Endodermal cell (in vitro differentiated cells): ENCODE measurements at regions not wholly inside any gene's neighbourhood (a gene's known extent, or its start where the extent isn't known, plus 50 kb on each side); places are given as distances from the start of the nearest gene placed in this dataset.
A peak's percentile ranks its signal among the peaks of the same experiment; 100 is the strongest.

Experiments
- DNase-seq: peaks from one replicate; pipeline ENCODE4 v3.0.0-alpha.2; 2017
- H3K27ac ChIP-seq: 2 replicates; pipeline ENCODE4 v1.5.1; 2013; ENCODE audit warnings: mild to moderate bottlenecking, low read depth, low read length, moderate library complexity
- H3K27me3 ChIP-seq: 2 replicates; pipeline ENCODE4 v1.6.1; 2013; ENCODE audit warnings: mild to moderate bottlenecking, low read length, moderate library complexity; ENCODE audit not compliant: insufficient read depth, control insufficient read depth, poor library complexity, severe bottlenecking
- H3K36me3 ChIP-seq: 2 replicates; pipeline ENCODE4 v1.7.0; 2013; ENCODE audit warnings: mild to moderate bottlenecking, low read length, moderate library complexity; ENCODE audit not compliant: control insufficient read depth, insufficient read depth
- H3K4me1 ChIP-seq: one replicate; pipeline ENCODE4 v1.7.0; 2013; ENCODE audit warnings: low read length; ENCODE audit not compliant: control insufficient read depth, insufficient read depth
- H3K4me3 ChIP-seq: 2 replicates; pipeline ENCODE4 v1.5.1; 2013; ENCODE audit warnings: mild to moderate bottlenecking, low read length, moderate library complexity
- H3K9ac ChIP-seq: 2 replicates; pipeline ENCODE4 v1.6.1; 2013; ENCODE audit warnings: mild to moderate bottlenecking, low read length, moderate library complexity; ENCODE audit not compliant: poor library complexity, severe bottlenecking; ENCODE audit errors: extremely low read depth
- H3K9me3 ChIP-seq: 2 replicates; pipeline ENCODE4 v1.6.1; 2013; ENCODE audit warnings: mild to moderate bottlenecking, low read length, moderate library complexity; ENCODE audit not compliant: control insufficient read depth
- H3K27ac Mint-ChIP-seq: 2 replicates; pipeline ENCODE4 v1.8.0; 2020; ENCODE audit warnings: mixed read lengths
- H3K27me3 Mint-ChIP-seq: 2 replicates; pipeline ENCODE4 v1.8.0; 2021; ENCODE audit warnings: mild to moderate bottlenecking, mixed read lengths; ENCODE audit not compliant: insufficient read depth
- H3K36me3 Mint-ChIP-seq: 2 replicates; pipeline ENCODE4 v1.8.0; 2020; ENCODE audit warnings: low read depth, mixed read lengths
- H3K4me1 Mint-ChIP-seq: 2 replicates; pipeline ENCODE4 v1.8.0; 2020; ENCODE audit warnings: mixed read lengths
- H3K4me3 Mint-ChIP-seq: 2 replicates; pipeline ENCODE4 v1.8.0; 2020; ENCODE audit warnings: mild to moderate bottlenecking, moderate library complexity, mixed read lengths
- H3K9me3 Mint-ChIP-seq: 2 replicates; pipeline ENCODE4 v1.8.0; 2020; ENCODE audit warnings: mild to moderate bottlenecking, mixed read lengths
- CTCF ChIP-seq: fragments of 200-600 bp; sonication (generic); conservative IDR thresholded peaks from 2 replicates; pipeline ENCODE4 v1.5.0; 2021; ENCODE audit warnings: antibody characterized with exemption, mild to moderate bottlenecking
- WGBS, 2 experiments: methylation state at CpG; one replicate each; pipeline versions ENCODE4 v1.1.5 to v1.1.7; 2013; ENCODE audit warnings: missing lambda C conversion rate in 2 of 2, mixed read lengths in 1 of 2; ENCODE audit not compliant: insufficient coverage in 1 of 2, insufficient read length in 1 of 2; 5-methylcytosine and 5-hydroxymethylcytosine counted together

- H3K9me3 ChIP-seq: peaks cover 7% of the 10 kb centered on the region
- no peak overlapping the region for H3K4me3 Mint-ChIP-seq
- 97 to 100% methylated on average over 3 to 6 of the region's 6 CpGs for WGBS, 2 experiments
These were observed 100.4 kb upstream of the IRF2BP2 start for GRCh38 chr1:234710381-234710780.

GRCh38 chr1:234709473-234710228, 99.7 kb upstream of the IRF2BP2 start:
- Mint-ChIP-seq H3K9me3 (no peaks in the 10 kb centered on the region), H3K36me3 (no peaks in the 10 kb centered on the region), H3K4me3 (no peak overlapping the region), H3K4me1 (peaks cover 4% of the 10 kb centered on the region), H3K27ac (no peak overlapping the region), H3K27me3 (peaks cover 2% of the 10 kb centered on the region)
- no peak overlapping the region for H3K4me3 ChIP-seq
- no peaks in the 10 kb centered on the region for H3K27me3 ChIP-seq
- peaks cover 7% of the 10 kb centered on the region for H3K9me3 ChIP-seq
- no peak for TF ChIP-seq CTCF
- H3K9ac ChIP-seq: no peak overlapping the region
- H3K27ac ChIP-seq: no peak overlapping the region
- H3K36me3 ChIP-seq: no peaks in the 10 kb centered on the region
- WGBS, 2 experiments: 88 to 95% methylated on average over 3 to 14 of the region's 14 CpGs
- peaks cover 6% of the 10 kb centered on the region for H3K4me1 ChIP-seq
- DNase-seq: no peak

More at GRCh38 chr1:234710381-234710780, 100.4 kb upstream of the IRF2BP2 start:
- Mint-ChIP-seq H3K27ac (no peak overlapping the region), H3K9me3 (no peaks in the 10 kb centered on the region), H3K4me1 (peaks cover 4% of the 10 kb centered on the region), H3K27me3 (no peaks in the 10 kb centered on the region), H3K36me3 (no peaks in the 10 kb centered on the region)
- Histone ChIP-seq H3K27ac (no peak overlapping the region), H3K4me3 (no peak overlapping the region), H3K27me3 (no peaks in the 10 kb centered on the region), H3K9ac (no peak overlapping the region), H3K36me3 (no peaks in the 10 kb centered on the region), H3K4me1 (peaks cover 6% of the 10 kb centered on the region)
- DNase-seq: no peak
- no peak for TF ChIP-seq CTCF

- H3K27ac Mint-ChIP-seq: no peak overlapping the region
- no peak for DNase-seq
- H3K27me3 ChIP-seq: no peaks in the 10 kb centered on the region
These were observed 98.9 kb upstream of the IRF2BP2 start for GRCh38 chr1:234708700-234709395.

More at GRCh38 chr1:234708700-234709395, 98.9 kb upstream of the IRF2BP2 start:
- H3K27ac ChIP-seq: no peak overlapping the region
- H3K4me3 Mint-ChIP-seq: no peak overlapping the region
- 90 to 91% methylated on average over 8 to 9 of the region's 9 CpGs for WGBS, 2 experiments
- H3K4me1 ChIP-seq: peaks cover 6% of the 10 kb centered on the region
- no peaks in the 10 kb centered on the region for H3K36me3 Mint-ChIP-seq
- H3K4me1 Mint-ChIP-seq: no peaks in the 10 kb centered on the region
- H3K27me3 Mint-ChIP-seq: peaks cover 2% of the 10 kb centered on the region
- TF ChIP-seq CTCF: no peak
- no peaks in the 10 kb centered on the region for H3K36me3 ChIP-seq
- peaks cover 7% of the 10 kb centered on the region for H3K9me3 ChIP-seq
- H3K4me3 ChIP-seq: peak overlapping the region; percentile 31
- H3K9ac ChIP-seq: no peak overlapping the region
- no peaks in the 10 kb centered on the region for H3K9me3 Mint-ChIP-seq
